ENCODE measurements at regions not wholly inside any gene's neighbourhood (a gene's known extent, or its start where the extent isn't known, plus 50 kb on each side); places are given as distances from the start of the nearest gene placed in this dataset.

- no peak overlapping the region for H3K9ac ChIP-seq (ENCODE audit: low read length)
- H4K20me1 ChIP-seq (ENCODE audit: low read depth, low read length): no peaks in the 10 kb centered on the region
- no peaks in the 10 kb centered on the region for H3K79me2 ChIP-seq (ENCODE audit: insufficient read depth, low read length)
- no peaks in the 10 kb centered on the region for H3F3A ChIP-seq (ENCODE audit: insufficient read depth)
- no peak overlapping the region for H2AFZ ChIP-seq (ENCODE audit: low read depth, low read length, severe bottlenecking)
- no peaks in the 10 kb centered on the region for H3K9me2 ChIP-seq (replicated peaks; ENCODE audit: insufficient read depth, low read length)
- H3K27me3 ChIP-seq (ENCODE audit: low read length): no peaks in the 10 kb centered on the region
- TF ChIP-seq CTCF (IDR thresholded peaks at IDR 0.05; ENCODE audit: insufficient read depth, low read length, poor library complexity, severe bottlenecking) (no peak), EZH2phosphoT487 (conservative IDR thresholded peaks at IDR 0.05; ENCODE audit: low read length) (no peak)
- H3K4me3 ChIP-seq (ENCODE audit: insufficient read depth, low read length, poor library complexity, severe bottlenecking): no peak overlapping the region
- no peak overlapping the region for H3K4me2 ChIP-seq (ENCODE audit: low read depth, low read length, poor library complexity, severe bottlenecking)
- no peaks in the 10 kb centered on the region for H3K36me3 ChIP-seq (ENCODE audit: low read length)
- no peak overlapping the region for H3K27ac ChIP-seq (ENCODE audit: low read depth, low read length)
- no peaks in the 10 kb centered on the region for H3K9me3 ChIP-seq (ENCODE audit: insufficient read depth, low read length)
Observed at GRCh38 chr2:59342166-59342565, 1101.0 kb upstream of the FANCL start.

DNA sequence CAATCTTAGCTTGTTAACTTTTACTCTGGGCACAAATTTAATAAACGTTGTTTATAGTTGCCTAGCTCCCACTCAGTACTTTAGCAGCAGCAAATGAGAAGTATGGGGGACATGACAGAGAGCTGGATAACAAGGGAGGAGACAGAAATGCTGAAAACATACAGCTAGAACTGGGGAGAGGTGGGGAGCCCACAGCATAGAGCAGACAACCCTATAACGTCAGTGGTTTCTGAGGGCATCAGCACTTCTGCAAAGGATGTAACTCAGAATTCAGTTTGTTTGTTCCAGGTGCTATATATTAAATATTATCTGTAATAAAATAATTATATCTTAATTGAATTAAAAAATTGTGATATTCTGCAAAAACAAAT lies 1098.7 kb upstream of the FANCL start:
- no peaks in the 10 kb centered on the region for H3K9me2 ChIP-seq (replicated peaks; ENCODE audit: insufficient read depth, low read length)
- no peaks in the 10 kb centered on the region for H3K79me2 ChIP-seq (ENCODE audit: insufficient read depth, low read length)
- TF ChIP-seq EZH2phosphoT487 (conservative IDR thresholded peaks at IDR 0.05; ENCODE audit: low read length) (no peak), CTCF (IDR thresholded peaks at IDR 0.05; ENCODE audit: insufficient read depth, low read length, poor library complexity, severe bottlenecking) (no peak)
- no peaks in the 10 kb centered on the region for H4K20me1 ChIP-seq (ENCODE audit: low read depth, low read length)
- H3K36me3 ChIP-seq (ENCODE audit: low read length): no peaks in the 10 kb centered on the region
- H3K9me3 ChIP-seq (ENCODE audit: insufficient read depth, low read length): no peaks in the 10 kb centered on the region
- H3K27me3 ChIP-seq (ENCODE audit: low read length): no peaks in the 10 kb centered on the region
- no peak overlapping the region for H3K27ac ChIP-seq (ENCODE audit: low read depth, low read length)
- H2AFZ ChIP-seq (ENCODE audit: low read depth, low read length, severe bottlenecking): no peak overlapping the region
- H3F3A ChIP-seq (ENCODE audit: insufficient read depth): no peaks in the 10 kb centered on the region
- H3K9ac ChIP-seq (ENCODE audit: low read length): no peak overlapping the region
- H3K4me3 ChIP-seq (ENCODE audit: insufficient read depth, low read length, poor library complexity, severe bottlenecking): no peak overlapping the region
- H3K4me2 ChIP-seq (ENCODE audit: low read depth, low read length, poor library complexity, severe bottlenecking): no peak overlapping the region

DNA sequence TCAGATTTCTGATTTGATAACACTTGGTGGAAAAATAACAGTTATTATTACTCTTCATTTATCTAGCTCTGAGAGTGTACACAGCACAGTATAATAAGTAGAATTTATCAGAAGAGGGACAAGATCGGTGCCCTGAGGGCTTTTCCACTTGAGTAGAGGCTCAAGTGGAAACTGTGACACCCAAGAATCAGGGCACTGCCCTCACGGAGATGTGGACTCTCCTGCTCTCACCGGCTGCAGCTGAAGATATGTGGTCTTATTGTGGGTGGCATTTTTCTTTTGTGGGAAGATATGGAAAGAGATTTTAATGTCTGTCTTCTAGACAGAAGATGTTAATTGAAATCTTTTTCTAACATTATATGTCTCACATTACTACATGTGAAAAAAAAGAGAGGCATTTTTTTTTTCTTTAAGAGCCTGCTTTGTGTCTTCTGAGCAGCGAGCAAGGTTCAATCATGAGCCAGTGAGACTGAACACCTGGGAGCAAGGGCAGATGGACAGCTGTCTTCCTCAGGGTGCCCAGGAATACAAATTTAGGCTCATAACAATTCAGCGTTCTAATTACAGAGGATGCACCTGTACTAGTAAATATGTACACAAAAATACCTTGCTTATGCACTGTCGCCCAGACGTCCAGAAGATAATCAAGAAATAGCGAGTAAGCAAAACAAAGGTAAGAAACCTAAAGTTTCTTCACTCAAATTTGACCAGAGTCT lies 1098.2 kb upstream of the FANCL start:
- H3K9ac ChIP-seq (ENCODE audit: low read length): no peak overlapping the region
- H3K27me3 ChIP-seq (ENCODE audit: low read length): no peaks in the 10 kb centered on the region
- H2AFZ ChIP-seq (ENCODE audit: low read depth, low read length, severe bottlenecking): no peak overlapping the region
- no peaks in the 10 kb centered on the region for H3K9me2 ChIP-seq (replicated peaks; ENCODE audit: insufficient read depth, low read length)
- H3F3A ChIP-seq (ENCODE audit: insufficient read depth): no peaks in the 10 kb centered on the region
- H3K79me2 ChIP-seq (ENCODE audit: insufficient read depth, low read length): no peaks in the 10 kb centered on the region
- no peak overlapping the region for H3K4me2 ChIP-seq (ENCODE audit: low read depth, low read length, poor library complexity, severe bottlenecking)
- no peaks in the 10 kb centered on the region for H4K20me1 ChIP-seq (ENCODE audit: low read depth, low read length)
- no peak for TF ChIP-seq CTCF (IDR thresholded peaks at IDR 0.05; ENCODE audit: insufficient read depth, low read length, poor library complexity, severe bottlenecking)
- no peak for TF ChIP-seq EZH2phosphoT487 (conservative IDR thresholded peaks at IDR 0.05; ENCODE audit: low read length)
- no peaks in the 10 kb centered on the region for H3K36me3 ChIP-seq (ENCODE audit: low read length)
- H3K27ac ChIP-seq (ENCODE audit: low read depth, low read length): no peak overlapping the region
- H3K4me3 ChIP-seq (ENCODE audit: insufficient read depth, low read length, poor library complexity, severe bottlenecking): no peak overlapping the region
- H3K9me3 ChIP-seq (ENCODE audit: insufficient read depth, low read length): no peaks in the 10 kb centered on the region
